SK-N-SH (cell line): ENCODE measurements at regions not wholly inside any gene's neighbourhood (a gene's known extent, or its start where the extent isn't known, plus 50 kb on each side); places are given as distances from the start of the nearest gene placed in this dataset.

Experiments
- CTCF ChIA-PET: fragments of 300-600, 350-600 bp; formaldehyde crosslinking; extraction: SDS; loops from one replicate; lab custom pipeline; 2021; lab: Yijun Ruan, JAX
- POLR2A ChIA-PET: fragments of 350-600 bp; sonication (Branson Sonifier 250); formaldehyde crosslinking; extraction: SDS; loops from one replicate; lab custom pipeline; 2020; ENCODE audit warnings: antibody characterized with exemption, inconsistent platforms; lab: Yijun Ruan, JAX
- DNase-seq: peaks from one replicate; pipeline ENCODE4 v3.0.0; 2012
- H2AFZ ChIP-seq: fragments of 200-600 bp; sonication (generic); 2 replicates; pipeline ENCODE4 v1.8.1; 2016; ENCODE audit warnings: antibody characterized with exemption, mild to moderate bottlenecking, low read depth
- H3F3A ChIP-seq: fragments of 200-600 bp; sonication (generic); replicated peaks from 2 replicates; pipeline ENCODE3; 2016; ENCODE audit warnings: antibody characterized with exemption, mild to moderate bottlenecking; ENCODE audit not compliant: insufficient read depth
- H3K27ac ChIP-seq, 2 experiments: fragments of 200-500 bp in 1 of 2; fragments of 200-600 bp in 1 of 2; sonication (Bioruptor generic) in 1 of 2; sonication (generic), shearing (Covaris generic) in 1 of 2; 2 replicates each; pipeline versions ENCODE4 v1.5.1 to v1.6.1; 2014 to 2016; ENCODE audit warnings: low read depth in 2 of 2, inconsistent platforms in 1 of 2, low read length in 1 of 2, mild to moderate bottlenecking in 1 of 2, mixed read lengths in 1 of 2
- H3K27me3 ChIP-seq: fragments of 200-600 bp; sonication (generic), shearing (Covaris generic); 2 replicates; pipeline ENCODE4 v1.6.1; 2016; ENCODE audit warnings: mixed run types; ENCODE audit not compliant: insufficient read depth
- H3K36me3 ChIP-seq, 2 experiments: fragments of 200-500 bp in 1 of 2; fragments of 200-600 bp in 1 of 2; sonication (Bioruptor generic) in 1 of 2; sonication (generic) in 1 of 2; replicated peaks in 1 of 2; 2 replicates each; pipeline versions ENCODE3 to v1.5.1; 2014 to 2016; ENCODE audit warnings: low read length in 1 of 2, mild to moderate bottlenecking in 1 of 2; ENCODE audit not compliant: insufficient read depth in 2 of 2, control insufficient read depth in 1 of 2
- H3K4me1 ChIP-seq, 2 experiments: fragments of 200-500 bp in 1 of 2; fragments of 200-600 bp in 1 of 2; sonication (Bioruptor generic) in 1 of 2; sonication (generic), shearing (Covaris generic) in 1 of 2; 2 replicates each; pipeline versions ENCODE4 v1.5.1 to v1.6.1; 2014 to 2016; ENCODE audit warnings: low read depth in 1 of 2, low read length in 1 of 2, mixed run types in 1 of 2; ENCODE audit not compliant: insufficient read depth in 2 of 2, control insufficient read depth in 1 of 2
- H3K4me2 ChIP-seq: fragments of 200-600 bp; sonication (generic), shearing (Covaris generic); 2 replicates; pipeline ENCODE4 v1.6.1; 2017; ENCODE audit warnings: mixed run types
- H3K4me3 ChIP-seq, 2 experiments: fragments of 200-500 bp in 1 of 2; fragments of 200-600 bp in 1 of 2; sonication (Bioruptor generic) in 1 of 2; sonication (generic), shearing (Covaris generic) in 1 of 2; 2 replicates each; pipeline versions ENCODE4 v1.5.1 to v1.8.1; 2014 to 2016; ENCODE audit warnings: low read depth in 2 of 2, inconsistent platforms in 1 of 2, low read length in 1 of 2, mild to moderate bottlenecking in 1 of 2, mixed read lengths in 1 of 2, moderate library complexity in 1 of 2
- H3K79me2 ChIP-seq: fragments of 200-600 bp; sonication (generic); 2 replicates; pipeline ENCODE4 v1.8.1; 2017; ENCODE audit warnings: mild to moderate bottlenecking; ENCODE audit not compliant: insufficient read depth
- H3K9ac ChIP-seq: fragments of 200-600 bp; sonication (generic); 2 replicates; pipeline ENCODE4 v1.6.1; 2017; ENCODE audit warnings: mixed run types
- H3K9me2 ChIP-seq: fragments of 200-600 bp; sonication (generic); 2 replicates; pipeline ENCODE4 v1.6.1; 2017; ENCODE audit warnings: mixed run types
- H3K9me3 ChIP-seq: fragments of 200-600 bp; sonication (generic); 2 replicates; pipeline ENCODE4 v1.6.1; 2017; ENCODE audit warnings: mixed run types, mild to moderate bottlenecking, moderate library complexity
- H4K20me1 ChIP-seq: fragments of 200-600 bp; sonication (generic); 2 replicates; pipeline ENCODE4 v1.6.1; 2017; ENCODE audit warnings: mild to moderate bottlenecking, mixed run types; ENCODE audit not compliant: insufficient read depth
- CTCF ChIP-seq: fragments of 200-600 bp; sonication (generic); IDR thresholded peaks from 2 replicates; pipeline ENCODE4 v1.6.1; 2017; ENCODE audit warnings: antibody characterized with exemption, mild to moderate bottlenecking, moderate library complexity
- EP300 ChIP-seq, 2 experiments: IDR thresholded peaks; 2 replicates each; pipeline versions ENCODE4 v1.4.0 to v1.6.1; 2012; ENCODE audit warnings: borderline replicate concordance in 1 of 2, low read depth in 1 of 2, low read length in 1 of 2
- EZH2phosphoT487 ChIP-seq: fragments of 200-600 bp; sonication (generic); IDR thresholded peaks from 2 replicates; pipeline ENCODE4 v1.6.1; 2017; ENCODE audit warnings: low read depth, mixed run types, mild to moderate bottlenecking, antibody characterized with exemption, moderate library complexity, borderline replicate concordance
- FOXM1 ChIP-seq: IDR thresholded peaks from 2 replicates; pipeline ENCODE4 v1.4.0; 2012; ENCODE audit warnings: low read depth, mild to moderate bottlenecking
- GABPA ChIP-seq: IDR thresholded peaks from 2 replicates; pipeline ENCODE4 v1.4.0; 2012; ENCODE audit warnings: low read depth, mild to moderate bottlenecking
- JUND ChIP-seq: IDR thresholded peaks from 2 replicates; pipeline ENCODE4 v1.4.0; 2012
- NFIC ChIP-seq: IDR thresholded peaks from 2 replicates; pipeline ENCODE4 v1.4.0; 2012; ENCODE audit warnings: borderline replicate concordance
- NRF1 ChIP-seq: IDR thresholded peaks from 2 replicates; pipeline ENCODE4 v1.6.1; 2012; ENCODE audit warnings: low read depth, mild to moderate bottlenecking, low read length
- POLR2AphosphoS5 ChIP-seq: IDR thresholded peaks from 2 replicates; pipeline ENCODE4 v1.6.1; 2012; ENCODE audit warnings: low read depth, low read length
- RCOR1 ChIP-seq: fragments of 150-350 bp; IDR thresholded peaks from 2 replicates; pipeline ENCODE4 v1.6.1; 2017; ENCODE audit warnings: antibody characterized with exemption, low read length
- RXRA ChIP-seq: IDR thresholded peaks from 2 replicates; pipeline ENCODE4 v1.4.0; 2012; ENCODE audit warnings: low read depth, mild to moderate bottlenecking, borderline replicate concordance
- SMC3 ChIP-seq: IDR thresholded peaks from 2 replicates; pipeline ENCODE4 v1.6.1; 2012; ENCODE audit warnings: low read depth, low read length, improper control_type of control experiment
- TAF1 ChIP-seq: IDR thresholded peaks from 2 replicates; pipeline ENCODE4 v1.6.1; 2012; ENCODE audit warnings: low read depth, mild to moderate bottlenecking, low read length, moderate library complexity, borderline replicate concordance
- TCF12 ChIP-seq: IDR thresholded peaks from 2 replicates; pipeline ENCODE4 v1.4.0; 2012
- WGBS: methylation state at CpG from one replicate; pipeline ENCODE4 v1.1.6; 2017; ENCODE audit warnings: low lambda C conversion rate; 5-methylcytosine and 5-hydroxymethylcytosine counted together

GRCh38 chr12:25818596-25819390, 139.7 kb upstream of the RASSF8 start:
- POLR2A ChIA-PET = no interaction called here
- H4K20me1 ChIP-seq = no peaks in the 10 kb centered on the region

GRCh38 chr12:25819691-25820090, 138.8 kb upstream of the RASSF8 start:
- H3K79me2 ChIP-seq = no peaks in the 10 kb centered on the region
- TF ChIP-seq EP300 (IDR thresholded peaks at IDR 0.05; ENCODE audit: borderline replicate concordance in 1 of 2, low read depth in 1 of 2, low read length in 1 of 2) (no peak), RXRA (no peak), FOXM1 (no peak), CTCF (no peak), JUND (no peak), TCF12 (no peak), RCOR1 (no peak), NFIC (no peak), GABPA (no peak), NRF1 (no peak), TAF1 (no peak), POLR2AphosphoS5 (no peak), SMC3 (no peak)
- H4K20me1 ChIP-seq = no peaks in the 10 kb centered on the region
- H3K4me1 ChIP-seq = no peaks in the 10 kb centered on the region; a peak in 1 of 4 replicates
- H3F3A ChIP-seq = no peaks in the 10 kb centered on the region
- H2AFZ ChIP-seq = no peak overlapping the region
- H3K36me3 ChIP-seq = no peaks in the 10 kb centered on the region
- no peak overlapping the region for H3K9ac ChIP-seq
- 86% methylated on average over 11 of the region's 11 CpGs for WGBS
- no peak for DNase-seq
- H3K4me2 ChIP-seq = no peak overlapping the region
- no peaks in the 10 kb centered on the region for H3K9me2 ChIP-seq
- CTCF ChIA-PET = no interaction called here
- POLR2A ChIA-PET = no interaction called here
- no peak overlapping the region for H3K4me3 ChIP-seq
- no peaks in the 10 kb centered on the region for H3K27me3 ChIP-seq
- H3K9me3 ChIP-seq = no peaks in the 10 kb centered on the region
- no peak overlapping the region for H3K27ac ChIP-seq

More at GRCh38 chr12:25818596-25819390, 139.7 kb upstream of the RASSF8 start:
- no peak for DNase-seq
- H2AFZ ChIP-seq = no peak overlapping the region
- no peaks in the 10 kb centered on the region for H3K79me2 ChIP-seq
- no peaks in the 10 kb centered on the region for H3K9me2 ChIP-seq
- no peak overlapping the region for H3K4me3 ChIP-seq
- no peak overlapping the region for H3K27ac ChIP-seq
- H3K9ac ChIP-seq = no peak overlapping the region
- CTCF ChIA-PET = no interaction called here
- no peak for TF ChIP-seq NFIC
- TF ChIP-seq EZH2phosphoT487 = no peak
- H3K4me1 ChIP-seq = no peaks in the 10 kb centered on the region; a peak in 1 of 4 replicates
- no peaks in the 10 kb centered on the region for H3K27me3 ChIP-seq
- no peak overlapping the region for H3K4me2 ChIP-seq
- no peaks in the 10 kb centered on the region for H3K36me3 ChIP-seq
- no peaks in the 10 kb centered on the region for H3K9me3 ChIP-seq
- no peaks in the 10 kb centered on the region for H3F3A ChIP-seq
